ENCODE measurements at regions not wholly inside any gene's neighbourhood (a gene's known extent, or its start where the extent isn't known, plus 50 kb on each side); places are given as distances from the start of the nearest gene placed in this dataset.

DNA sequence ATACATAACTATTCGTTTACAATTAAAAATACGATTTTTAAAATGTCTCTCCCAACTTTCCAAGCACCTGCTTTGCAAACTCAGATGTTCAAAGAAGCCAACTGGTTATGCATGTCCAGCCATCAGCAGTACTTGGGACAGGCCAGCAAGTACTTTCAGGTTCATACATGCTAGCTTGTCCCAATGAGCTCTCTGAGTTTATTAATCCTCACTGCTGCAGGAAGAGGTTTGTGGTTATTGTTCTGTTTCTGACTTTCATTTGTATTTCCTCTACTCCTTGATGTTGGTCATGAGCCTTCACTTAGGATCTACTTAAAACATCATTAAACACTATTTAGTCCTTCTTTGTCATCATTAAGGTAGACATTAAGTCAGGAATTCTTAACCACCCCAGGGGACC, 374.1 kb downstream of the LRATD1 start:
- no peak for TF ChIP-seq ZFX (IDR thresholded peaks at IDR 0.05)
- no peak for TF ChIP-seq CTCF (conservative IDR thresholded peaks at IDR 0.05)

Measured in C4-2B (cell line).